ENCODE measurements at regions not wholly inside any gene's neighbourhood (a gene's known extent, or its start where the extent isn't known, plus 50 kb on each side); places are given as distances from the start of the nearest gene placed in this dataset.

DNA sequence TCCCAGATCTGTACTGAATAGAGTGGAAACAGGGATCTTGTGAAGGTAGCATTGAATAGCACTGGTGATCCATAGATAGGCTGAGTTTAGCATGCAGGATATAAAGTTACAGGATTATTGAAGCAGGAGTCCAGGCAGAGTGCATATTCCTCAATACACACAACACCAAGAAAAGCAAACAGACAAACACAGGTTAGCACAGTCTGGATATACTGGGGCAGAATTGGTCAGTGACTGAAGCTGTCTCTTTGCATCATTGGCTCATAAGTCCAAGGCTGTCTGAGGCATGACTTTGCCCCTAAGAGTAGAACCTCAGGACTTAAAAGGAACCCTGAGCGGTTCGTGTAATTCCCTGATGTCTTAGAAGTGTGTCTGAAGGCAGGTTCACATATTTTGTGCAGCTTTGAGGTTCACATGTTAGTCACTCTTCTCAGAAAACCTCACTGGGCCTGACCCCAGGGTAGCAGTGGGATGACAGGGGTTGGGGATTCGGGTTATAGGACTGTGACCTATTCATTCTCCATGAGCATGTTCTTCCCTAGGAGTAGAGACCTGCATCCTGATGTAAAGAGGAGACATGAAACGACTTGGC is 134.6 kb downstream of the AASDH start:
- TF ChIP-seq, protein P1, sequence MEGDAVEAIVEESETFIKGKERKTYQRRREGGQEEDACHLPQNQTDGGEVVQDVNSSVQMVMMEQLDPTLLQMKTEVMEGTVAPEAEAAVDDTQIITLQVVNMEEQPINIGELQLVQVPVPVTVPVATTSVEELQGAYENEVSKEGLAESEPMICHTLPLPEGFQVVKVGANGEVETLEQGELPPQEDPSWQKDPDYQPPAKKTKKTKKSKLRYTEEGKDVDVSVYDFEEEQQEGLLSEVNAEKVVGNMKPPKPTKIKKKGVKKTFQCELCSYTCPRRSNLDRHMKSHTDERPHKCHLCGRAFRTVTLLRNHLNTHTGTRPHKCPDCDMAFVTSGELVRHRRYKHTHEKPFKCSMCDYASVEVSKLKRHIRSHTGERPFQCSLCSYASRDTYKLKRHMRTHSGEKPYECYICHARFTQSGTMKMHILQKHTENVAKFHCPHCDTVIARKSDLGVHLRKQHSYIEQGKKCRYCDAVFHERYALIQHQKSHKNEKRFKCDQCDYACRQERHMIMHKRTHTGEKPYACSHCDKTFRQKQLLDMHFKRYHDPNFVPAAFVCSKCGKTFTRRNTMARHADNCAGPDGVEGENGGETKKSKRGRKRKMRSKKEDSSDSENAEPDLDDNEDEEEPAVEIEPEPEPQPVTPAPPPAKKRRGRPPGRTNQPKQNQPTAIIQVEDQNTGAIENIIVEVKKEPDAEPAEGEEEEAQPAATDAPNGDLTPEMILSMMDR (IDR thresholded peaks at IDR 0.05; ENCODE audit: insufficient read depth in 1 of 2, low read depth in 1 of 2, low read length in 1 of 2, severe bottlenecking in 1 of 2, unreplicated experiment in 1 of 2) = no peak
- H3K4me3 Mint-ChIP-seq (ENCODE audit: unreplicated experiment) = no peak overlapping the region
- no peaks in the 10 kb centered on the region for H3K27me3 ChIP-seq (replicated peaks; ENCODE audit: control insufficient read depth, insufficient read depth, low read length)
- no TSS peak for BruUV-seq (replicated peaks)
- H3K36me3 Mint-ChIP-seq (ENCODE audit: insufficient read depth, unreplicated experiment) = peaks cover 7% of the 10 kb centered on the region
- H3K36me3 ChIP-seq (ENCODE audit: control insufficient read depth, insufficient read depth, low read length) = no peaks in the 10 kb centered on the region
- H3K4me1 Mint-ChIP-seq (ENCODE audit: low read depth, unreplicated experiment) = peaks cover 34% of the 10 kb centered on the region
- ChIA-PET POLR2A (interaction anchor here (1.0 kb wide), 1 partner anchor 134 kb away, joined by 3 read pairs; the partner anchor contains the start of gene AASDH), CTCF (no interaction called here)
- H3K9me3 Mint-ChIP-seq (ENCODE audit: unreplicated experiment) = peaks cover 8% of the 10 kb centered on the region
- DNase-seq = no peak
- intact Hi-C loops (cut with micrococcal nuclease; ENCODE audit: unreplicated experiment) = no loop called here
- H3K4me1 ChIP-seq = peaks cover 33% of the 10 kb centered on the region
- H3K9me3 ChIP-seq = no peaks in the 10 kb centered on the region; the same call in 1 of the 2 replicates
- peak overlapping the region; percentile 83 for H3K27ac Mint-ChIP-seq (ENCODE audit: unreplicated experiment)
- H3K4me3 ChIP-seq (ENCODE audit: low read depth, low read length) = no peak overlapping the region
- no peaks in the 10 kb centered on the region for H3K27me3 Mint-ChIP-seq (ENCODE audit: insufficient read depth, unreplicated experiment)

DNA sequence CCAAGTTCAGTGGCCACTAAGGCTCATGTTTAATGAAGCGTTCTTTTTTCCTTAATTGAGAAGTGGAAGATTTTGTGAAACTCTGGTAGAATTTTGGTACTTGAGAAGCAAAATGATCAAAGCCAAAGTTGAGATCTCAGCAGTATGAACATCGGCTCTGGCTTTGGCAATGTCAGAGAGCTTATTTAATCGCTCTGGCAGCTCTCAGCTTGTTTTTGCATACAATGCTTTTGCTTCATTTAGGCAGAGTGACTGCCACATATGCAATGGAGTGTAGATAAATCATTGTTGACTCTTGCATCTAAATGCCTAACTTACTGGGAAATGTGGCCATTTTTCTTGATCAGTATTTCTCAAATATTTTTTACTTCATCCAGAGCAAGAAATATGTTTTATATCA is 135.7 kb downstream of the AASDH start:
- intact Hi-C loops (cut with micrococcal nuclease; ENCODE audit: unreplicated experiment) = no loop called here
- Mint-ChIP-seq H3K27me3 (ENCODE audit: insufficient read depth, unreplicated experiment) (no peaks in the 10 kb centered on the region), H3K4me1 (ENCODE audit: low read depth, unreplicated experiment) (peaks cover 31% of the 10 kb centered on the region), H3K9me3 (ENCODE audit: unreplicated experiment) (peaks cover 6% of the 10 kb centered on the region), H3K27ac (ENCODE audit: unreplicated experiment) (no peak overlapping the region), H3K4me3 (ENCODE audit: unreplicated experiment) (no peak overlapping the region), H3K36me3 (ENCODE audit: insufficient read depth, unreplicated experiment) (peaks cover 6% of the 10 kb centered on the region)
- H3K27me3 ChIP-seq (replicated peaks; ENCODE audit: control insufficient read depth, insufficient read depth, low read length) = no peaks in the 10 kb centered on the region
- no peak for DNase-seq
- no peak overlapping the region for H3K4me3 ChIP-seq (ENCODE audit: low read depth, low read length)
- no TSS peak for BruUV-seq (replicated peaks)
- POLR2A ChIA-PET = no interaction called here
- H3K4me1 ChIP-seq = peaks cover 27% of the 10 kb centered on the region
- H3K9me3 ChIP-seq = no peaks in the 10 kb centered on the region
- CTCF ChIA-PET = interaction anchor here (0.5 kb wide), 1 partner anchor 76 kb away, joined by 5 read pairs; no protein-coding TSS in a partner anchor
- no peaks in the 10 kb centered on the region for H3K36me3 ChIP-seq (ENCODE audit: control insufficient read depth, insufficient read depth, low read length)
- TF ChIP-seq, protein P1 (IDR thresholded peaks at IDR 0.05; ENCODE audit: insufficient read depth in 1 of 2, low read depth in 1 of 2, low read length in 1 of 2, severe bottlenecking in 1 of 2, unreplicated experiment in 1 of 2) = no peak

DNA sequence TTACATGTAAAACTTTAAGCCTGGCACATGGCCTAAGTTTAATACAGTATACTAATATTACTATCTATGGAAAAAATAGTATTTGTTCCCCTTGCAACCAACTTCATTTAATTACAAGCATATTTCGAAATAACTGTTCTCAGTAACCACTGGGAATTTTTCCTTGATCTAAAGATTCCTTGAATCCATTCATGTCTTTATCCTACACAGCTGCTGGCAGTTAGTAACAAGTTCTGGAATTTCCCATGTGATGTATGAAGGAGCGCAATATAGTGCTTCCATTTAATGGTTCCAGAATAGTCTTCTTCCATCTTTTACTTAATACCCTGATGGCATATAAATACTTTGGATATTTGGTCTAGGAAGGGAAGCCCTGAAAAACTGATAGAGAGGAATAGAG is 136.5 kb downstream of the AASDH start:
- CTCF ChIA-PET = no interaction called here
- POLR2A ChIA-PET = no interaction called here
- Histone ChIP-seq H3K9me3 (no peaks in the 10 kb centered on the region), H3K4me1 (peaks cover 33% of the 10 kb centered on the region), H3K4me3 (ENCODE audit: low read depth, low read length) (no peak overlapping the region), H3K36me3 (ENCODE audit: control insufficient read depth, insufficient read depth, low read length) (no peaks in the 10 kb centered on the region), H3K27me3 (replicated peaks; ENCODE audit: control insufficient read depth, insufficient read depth, low read length) (no peaks in the 10 kb centered on the region)
- TF ChIP-seq, protein P1 (IDR thresholded peaks at IDR 0.05; ENCODE audit: insufficient read depth in 1 of 2, low read depth in 1 of 2, low read length in 1 of 2, severe bottlenecking in 1 of 2, unreplicated experiment in 1 of 2) = no peak
- no TSS peak for BruUV-seq (replicated peaks)
- H3K36me3 Mint-ChIP-seq (ENCODE audit: insufficient read depth, unreplicated experiment) = no peaks in the 10 kb centered on the region
- no peak overlapping the region for H3K4me3 Mint-ChIP-seq (ENCODE audit: unreplicated experiment)
- H3K9me3 Mint-ChIP-seq (ENCODE audit: unreplicated experiment) = no peaks in the 10 kb centered on the region
- DNase-seq = no peak
- no peaks in the 10 kb centered on the region for H3K27me3 Mint-ChIP-seq (ENCODE audit: insufficient read depth, unreplicated experiment)
- intact Hi-C loops (cut with micrococcal nuclease; ENCODE audit: unreplicated experiment) = no loop called here
- no peak overlapping the region for H3K27ac Mint-ChIP-seq (ENCODE audit: unreplicated experiment)
- H3K4me1 Mint-ChIP-seq (ENCODE audit: low read depth, unreplicated experiment) = peaks cover 24% of the 10 kb centered on the region

All from Caco-2 (cell line).